PC-9 (cell line): ENCODE measurements at regions not wholly inside any gene's neighbourhood (a gene's known extent, or its start where the extent isn't known, plus 50 kb on each side); places are given as distances from the start of the nearest gene placed in this dataset.

Source experiments
- CTCF ChIP-seq: fragments of 200-600 bp; sonication (generic); conservative IDR thresholded peaks from 2 replicates; pipeline ENCODE4 v1.6.1; 2017; ENCODE audit warnings: mixed run types, antibody characterized with exemption, mild to moderate bottlenecking, moderate library complexity
- EZH2 ChIP-seq: fragments of 200-600 bp; sonication (generic); IDR thresholded peaks from 2 replicates; pipeline ENCODE4 v1.8.0; 2017; ENCODE audit warnings: antibody characterized with exemption, low read depth

DNA sequence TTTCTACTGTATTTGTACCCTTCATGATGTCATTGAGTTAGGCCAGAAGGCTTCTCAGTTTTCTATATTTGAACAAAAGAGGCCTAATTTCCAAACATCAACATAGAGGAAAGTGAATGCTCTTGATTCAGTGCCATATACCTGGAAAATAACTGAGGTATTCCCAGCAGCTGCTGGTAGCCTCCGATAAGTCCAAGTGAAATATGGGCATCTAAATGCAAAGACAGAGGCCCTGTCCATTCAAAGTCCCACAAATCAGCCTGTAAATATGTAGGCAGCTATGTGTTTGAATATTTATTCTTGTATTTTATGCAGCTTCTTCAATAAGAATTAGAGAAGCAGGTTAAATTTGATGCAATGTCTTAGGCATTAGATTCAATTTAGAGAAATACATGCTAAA is 89.5 kb upstream of the DPP10 start:
- TF ChIP-seq CTCF (no peak), EZH2 (no peak)
